Astrocyte (in vitro differentiated cells and primary cell): ENCODE measurements at regions not wholly inside any gene's neighbourhood (a gene's known extent, or its start where the extent isn't known, plus 50 kb on each side); places are given as distances from the start of the nearest gene placed in this dataset.
"Not testable (repeated sequence)": the region's sequence is repeated elsewhere in the genome, so short reads cannot be mapped to it uniquely, and the experiment has no call there.

Experiments
- EZH2 ChIP-seq: IDR thresholded peaks from 2 replicates; pipeline ENCODE4 v1.6.1; 2012; ENCODE audit warnings: mild to moderate bottlenecking, low read length, inconsistent platforms; ENCODE audit not compliant: insufficient read depth
- TF ChIP-seq, protein P1 (sequence below): IDR thresholded peaks from 2 replicates; pipeline ENCODE4 v1.5.1; 2011; ENCODE audit warnings: low read depth, mild to moderate bottlenecking, inconsistent platforms, low read length, moderate library complexity; ENCODE audit not compliant: insufficient read depth

DNA sequence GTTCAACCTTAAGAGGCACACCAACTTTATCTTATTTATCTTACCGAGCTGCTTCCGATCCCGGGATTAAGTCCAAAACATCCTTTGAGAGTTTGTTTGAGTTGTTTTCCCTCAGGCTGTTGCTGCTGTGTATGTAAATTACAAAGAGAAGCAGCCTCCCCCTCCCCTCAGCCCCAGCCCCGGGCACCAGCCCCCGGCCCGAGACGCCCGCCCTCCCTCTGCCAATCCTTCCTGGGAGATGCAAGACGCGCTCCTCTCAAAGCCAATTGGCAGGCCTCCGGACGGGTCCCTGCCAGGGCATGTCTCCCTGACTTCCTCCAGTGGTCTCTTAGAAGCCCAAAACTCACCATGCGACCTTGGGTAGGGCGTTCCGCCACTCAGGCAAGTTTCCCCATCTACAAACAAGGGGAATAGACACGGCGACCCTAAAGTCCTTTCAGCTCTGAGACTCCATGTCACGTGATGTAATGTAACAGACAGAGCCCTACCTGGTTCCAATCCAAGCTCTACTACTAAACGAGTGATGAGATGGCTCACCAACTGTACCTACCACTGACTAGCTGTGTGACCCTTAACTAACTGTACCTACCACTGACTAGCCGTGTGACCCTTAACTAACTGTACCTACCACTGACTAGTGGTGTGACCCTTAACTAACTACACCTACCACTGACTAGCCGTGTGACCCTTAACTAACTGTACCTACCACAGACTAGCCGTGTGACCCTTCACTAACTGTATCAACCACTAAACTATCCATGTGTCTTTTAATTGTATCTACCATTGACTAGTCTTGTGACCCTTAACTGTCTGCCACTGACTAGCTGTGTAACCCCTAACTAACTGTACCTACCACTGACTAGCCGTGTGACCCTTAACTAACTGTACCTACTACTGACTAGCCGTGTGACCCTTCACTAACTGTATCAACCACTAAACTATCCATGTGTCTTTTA, 114.2 kb downstream of the NPIPA8 start:
- not testable (repeated sequence) for TF ChIP-seq EZH2
- TF ChIP-seq, protein P1, sequence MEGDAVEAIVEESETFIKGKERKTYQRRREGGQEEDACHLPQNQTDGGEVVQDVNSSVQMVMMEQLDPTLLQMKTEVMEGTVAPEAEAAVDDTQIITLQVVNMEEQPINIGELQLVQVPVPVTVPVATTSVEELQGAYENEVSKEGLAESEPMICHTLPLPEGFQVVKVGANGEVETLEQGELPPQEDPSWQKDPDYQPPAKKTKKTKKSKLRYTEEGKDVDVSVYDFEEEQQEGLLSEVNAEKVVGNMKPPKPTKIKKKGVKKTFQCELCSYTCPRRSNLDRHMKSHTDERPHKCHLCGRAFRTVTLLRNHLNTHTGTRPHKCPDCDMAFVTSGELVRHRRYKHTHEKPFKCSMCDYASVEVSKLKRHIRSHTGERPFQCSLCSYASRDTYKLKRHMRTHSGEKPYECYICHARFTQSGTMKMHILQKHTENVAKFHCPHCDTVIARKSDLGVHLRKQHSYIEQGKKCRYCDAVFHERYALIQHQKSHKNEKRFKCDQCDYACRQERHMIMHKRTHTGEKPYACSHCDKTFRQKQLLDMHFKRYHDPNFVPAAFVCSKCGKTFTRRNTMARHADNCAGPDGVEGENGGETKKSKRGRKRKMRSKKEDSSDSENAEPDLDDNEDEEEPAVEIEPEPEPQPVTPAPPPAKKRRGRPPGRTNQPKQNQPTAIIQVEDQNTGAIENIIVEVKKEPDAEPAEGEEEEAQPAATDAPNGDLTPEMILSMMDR: not testable (repeated sequence)
